ENCODE measurements at regions not wholly inside any gene's neighbourhood (a gene's known extent, or its start where the extent isn't known, plus 50 kb on each side); places are given as distances from the start of the nearest gene placed in this dataset.

DNA sequence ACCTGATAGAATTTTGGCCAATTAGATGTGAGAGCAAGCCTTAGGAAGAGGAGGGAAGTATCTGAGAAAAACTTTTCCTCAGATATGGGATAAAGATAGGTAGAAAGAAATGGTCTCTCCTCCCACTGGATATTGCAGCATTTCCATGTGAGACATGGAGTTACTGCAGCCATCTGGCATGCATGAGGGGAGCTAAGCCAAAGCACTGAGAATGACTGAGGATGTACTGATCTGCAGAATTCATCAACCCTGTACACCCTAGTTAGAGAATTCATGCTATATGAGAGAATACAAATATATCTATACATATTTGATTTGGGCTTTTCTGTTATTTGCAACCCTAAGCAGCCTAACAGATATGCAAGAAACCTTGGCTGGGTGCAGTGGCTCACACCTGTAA lies 52.5 kb upstream of the RPL34 start:
- H3K4me3 ChIP-seq (ENCODE audit: low read depth, low read length), result no peak overlapping the region
- TF ChIP-seq POLR2A (IDR thresholded peaks at IDR 0.05; ENCODE audit: extremely low read depth, insufficient read length), result no peak
- TF ChIP-seq, protein P1, sequence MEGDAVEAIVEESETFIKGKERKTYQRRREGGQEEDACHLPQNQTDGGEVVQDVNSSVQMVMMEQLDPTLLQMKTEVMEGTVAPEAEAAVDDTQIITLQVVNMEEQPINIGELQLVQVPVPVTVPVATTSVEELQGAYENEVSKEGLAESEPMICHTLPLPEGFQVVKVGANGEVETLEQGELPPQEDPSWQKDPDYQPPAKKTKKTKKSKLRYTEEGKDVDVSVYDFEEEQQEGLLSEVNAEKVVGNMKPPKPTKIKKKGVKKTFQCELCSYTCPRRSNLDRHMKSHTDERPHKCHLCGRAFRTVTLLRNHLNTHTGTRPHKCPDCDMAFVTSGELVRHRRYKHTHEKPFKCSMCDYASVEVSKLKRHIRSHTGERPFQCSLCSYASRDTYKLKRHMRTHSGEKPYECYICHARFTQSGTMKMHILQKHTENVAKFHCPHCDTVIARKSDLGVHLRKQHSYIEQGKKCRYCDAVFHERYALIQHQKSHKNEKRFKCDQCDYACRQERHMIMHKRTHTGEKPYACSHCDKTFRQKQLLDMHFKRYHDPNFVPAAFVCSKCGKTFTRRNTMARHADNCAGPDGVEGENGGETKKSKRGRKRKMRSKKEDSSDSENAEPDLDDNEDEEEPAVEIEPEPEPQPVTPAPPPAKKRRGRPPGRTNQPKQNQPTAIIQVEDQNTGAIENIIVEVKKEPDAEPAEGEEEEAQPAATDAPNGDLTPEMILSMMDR (IDR thresholded peaks at IDR 0.05; ENCODE audit: low read depth, low read length), result no peak
- TF ChIP-seq, protein P2, sequence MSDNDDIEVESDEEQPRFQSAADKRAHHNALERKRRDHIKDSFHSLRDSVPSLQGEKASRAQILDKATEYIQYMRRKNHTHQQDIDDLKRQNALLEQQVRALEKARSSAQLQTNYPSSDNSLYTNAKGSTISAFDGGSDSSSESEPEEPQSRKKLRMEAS (IDR thresholded peaks at IDR 0.05; ENCODE audit: low read depth, low read length), result no peak
- TF ChIP-seq MYC (IDR thresholded peaks at IDR 0.05; ENCODE audit: low read depth, low read length), result no peak
- no peak for DNase-seq (ENCODE audit: low read depth)

DNA sequence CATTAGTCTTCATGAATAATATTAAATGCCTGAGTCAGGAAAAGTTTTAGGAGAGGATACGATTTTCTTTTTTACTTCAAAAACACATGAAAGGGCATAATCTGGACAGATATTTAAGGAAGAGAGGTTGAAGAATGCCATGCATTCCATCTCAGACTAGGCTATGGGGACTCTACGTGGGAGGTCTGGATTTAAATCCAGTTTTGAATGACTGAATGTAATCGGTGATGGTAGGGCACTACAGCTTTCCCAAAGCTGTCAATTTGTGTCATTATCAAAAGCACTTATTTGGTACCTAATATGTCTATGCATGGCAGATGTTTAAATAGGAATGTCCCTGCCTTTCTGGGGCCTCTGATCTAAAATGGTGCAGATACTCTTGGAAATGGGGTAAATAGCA lies 59.3 kb upstream of the RPL34 start:
- no peak for DNase-seq (ENCODE audit: low read depth)
- no peak overlapping the region for H3K4me3 ChIP-seq (ENCODE audit: low read depth, low read length)
- TF ChIP-seq MYC (IDR thresholded peaks at IDR 0.05; ENCODE audit: low read depth, low read length) (no peak), POLR2A (IDR thresholded peaks at IDR 0.05; ENCODE audit: extremely low read depth, insufficient read length) (no peak)

DNA sequence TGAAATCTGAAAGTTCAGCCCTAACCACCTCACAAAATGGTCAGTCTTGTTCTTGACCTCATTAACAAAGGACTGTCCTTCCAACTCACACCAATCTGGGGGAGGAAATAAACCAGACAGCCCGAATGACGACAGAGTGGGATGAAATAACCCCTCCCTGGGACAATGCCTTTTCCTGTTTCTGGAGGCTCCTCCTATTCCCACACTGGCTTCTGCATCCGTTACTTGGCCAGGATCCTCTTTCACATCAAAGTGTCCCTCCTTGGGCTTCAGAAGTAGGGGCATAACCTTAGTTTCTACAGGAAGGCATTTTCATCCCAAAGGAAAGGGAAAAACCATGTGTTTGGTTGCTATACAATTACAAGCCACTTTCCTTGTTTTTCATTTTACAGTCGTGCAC lies 59.8 kb upstream of the RPL34 start:
- no peak for DNase-seq (ENCODE audit: low read depth)
- no peak for TF ChIP-seq POLR2A (IDR thresholded peaks at IDR 0.05; ENCODE audit: extremely low read depth, insufficient read length)
- TF ChIP-seq, protein P1 (IDR thresholded peaks at IDR 0.05; ENCODE audit: low read depth, low read length), result no peak
- TF ChIP-seq, protein P2 (IDR thresholded peaks at IDR 0.05; ENCODE audit: low read depth, low read length), result no peak
- TF ChIP-seq MYC (IDR thresholded peaks at IDR 0.05; ENCODE audit: low read depth, low read length), result no peak
- H3K4me3 ChIP-seq (ENCODE audit: low read depth, low read length), result no peak overlapping the region

DNA sequence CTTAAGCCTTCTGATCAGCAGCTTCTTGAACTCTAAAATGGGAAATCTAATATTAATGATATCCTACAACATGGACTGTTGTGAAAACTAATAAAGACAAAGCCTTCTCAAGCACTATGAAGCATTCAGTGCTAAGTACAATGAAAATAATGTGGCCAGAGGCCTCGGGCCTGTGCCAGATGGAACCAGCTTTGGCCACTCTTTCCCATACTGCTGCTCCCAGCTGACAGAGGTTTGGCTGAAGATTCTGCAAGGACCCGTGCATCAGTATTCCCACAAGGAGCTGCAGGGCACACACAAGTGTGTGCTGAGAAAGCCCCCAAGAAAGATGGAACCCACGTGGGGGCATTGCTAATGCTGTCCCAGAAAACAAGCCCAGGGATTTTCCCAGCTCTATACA lies 60.5 kb upstream of the RPL34 start:
- H3K4me3 ChIP-seq (ENCODE audit: low read depth, low read length), result no peak overlapping the region
- DNase-seq (ENCODE audit: low read depth), result no peak
- no peak for TF ChIP-seq MYC (IDR thresholded peaks at IDR 0.05; ENCODE audit: low read depth, low read length)
- TF ChIP-seq, protein P2 (IDR thresholded peaks at IDR 0.05; ENCODE audit: low read depth, low read length), result no peak
- TF ChIP-seq, protein P1 (IDR thresholded peaks at IDR 0.05; ENCODE audit: low read depth, low read length), result no peak
- no peak for TF ChIP-seq POLR2A (IDR thresholded peaks at IDR 0.05; ENCODE audit: extremely low read depth, insufficient read length)

DNA sequence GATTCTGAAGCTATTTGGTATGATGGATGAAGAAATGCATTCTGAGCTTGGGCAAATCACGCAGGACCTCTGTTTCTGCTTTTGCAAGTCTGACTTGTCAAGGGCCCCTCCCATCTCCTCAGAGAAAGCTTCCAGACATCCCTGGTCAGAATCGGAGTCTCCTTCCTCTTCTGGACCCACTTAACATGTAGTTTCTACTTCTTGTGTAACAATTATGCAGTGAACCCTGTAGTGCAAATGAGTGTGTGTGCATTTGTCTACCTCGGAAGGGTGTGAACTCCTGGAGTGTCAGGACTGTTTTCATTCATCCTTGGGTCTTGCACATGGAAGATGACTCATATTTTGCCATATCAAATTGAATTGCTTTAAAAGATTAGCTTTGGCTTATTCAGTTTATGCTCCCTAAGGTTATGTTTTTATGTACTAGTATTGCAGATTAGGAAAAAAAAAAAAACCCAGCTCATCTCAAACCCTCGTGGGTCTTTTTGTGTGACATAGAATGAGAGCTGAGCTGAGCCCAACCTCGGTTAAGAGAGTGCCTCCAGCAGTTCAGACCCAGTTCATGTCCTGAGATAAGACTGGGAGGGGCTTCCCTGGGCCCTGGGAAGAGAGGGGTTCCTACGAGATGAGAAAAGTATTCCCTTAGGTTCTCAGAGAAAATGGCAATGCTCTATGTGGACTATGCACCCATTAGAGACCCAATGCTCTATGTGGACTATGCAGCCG lies 61.1 kb upstream of the RPL34 start:
- H3K4me3 ChIP-seq (ENCODE audit: low read depth, low read length), result no peak overlapping the region
- TF ChIP-seq MYC (IDR thresholded peaks at IDR 0.05; ENCODE audit: low read depth, low read length), result no peak
- TF ChIP-seq POLR2A (IDR thresholded peaks at IDR 0.05; ENCODE audit: extremely low read depth, insufficient read length), result no peak
- TF ChIP-seq, protein P2 (IDR thresholded peaks at IDR 0.05; ENCODE audit: low read depth, low read length), result no peak
- TF ChIP-seq, protein P1 (IDR thresholded peaks at IDR 0.05; ENCODE audit: low read depth, low read length), result no peak
- no peak for DNase-seq (ENCODE audit: low read depth)

DNA sequence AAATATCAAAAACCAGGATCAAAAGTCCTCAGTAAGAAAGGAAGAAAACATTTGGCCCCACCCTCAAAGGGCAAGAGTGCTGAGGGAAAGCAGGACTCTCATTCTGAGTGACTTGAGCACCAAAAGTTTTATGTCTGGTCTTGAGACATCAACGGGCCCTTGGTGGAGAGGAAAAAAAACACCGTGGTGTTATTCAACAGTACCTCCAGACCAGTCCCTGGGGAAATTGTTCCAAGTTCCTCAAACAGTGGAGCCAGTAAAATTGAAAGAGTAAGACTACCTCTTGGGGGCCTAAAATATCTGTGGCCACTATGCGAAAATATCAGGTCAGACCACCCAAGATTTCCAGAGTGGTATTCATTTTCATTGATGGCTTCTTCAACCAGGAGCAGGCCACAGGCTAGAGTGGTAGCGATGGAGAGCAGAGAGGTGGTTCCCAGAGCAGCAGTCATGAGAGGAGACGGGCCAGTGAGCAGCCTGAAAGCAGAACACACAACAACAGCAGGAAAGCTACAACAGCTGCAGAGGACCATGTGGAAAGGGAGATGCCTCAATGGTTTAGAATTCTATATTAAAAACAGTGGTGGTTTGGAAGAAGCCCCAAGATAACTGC lies 63.7 kb upstream of the RPL34 start:
- no peak for TF ChIP-seq POLR2A (IDR thresholded peaks at IDR 0.05; ENCODE audit: extremely low read depth, insufficient read length)
- TF ChIP-seq MYC (IDR thresholded peaks at IDR 0.05; ENCODE audit: low read depth, low read length), result no peak
- TF ChIP-seq, protein P1 (IDR thresholded peaks at IDR 0.05; ENCODE audit: low read depth, low read length), result no peak
- TF ChIP-seq, protein P2 (IDR thresholded peaks at IDR 0.05; ENCODE audit: low read depth, low read length), result no peak
- H3K4me3 ChIP-seq (ENCODE audit: low read depth, low read length), result no peak overlapping the region
- peak; percentile 55 for DNase-seq (ENCODE audit: low read depth)

All from NB4 (cell line).